ENCODE measurements at regions not wholly inside any gene's neighbourhood (a gene's known extent, or its start where the extent isn't known, plus 50 kb on each side); places are given as distances from the start of the nearest gene placed in this dataset.
"Not testable (repeated sequence)": the region's sequence is repeated elsewhere in the genome, so short reads cannot be mapped to it uniquely, and the experiment has no call there.

DNA sequence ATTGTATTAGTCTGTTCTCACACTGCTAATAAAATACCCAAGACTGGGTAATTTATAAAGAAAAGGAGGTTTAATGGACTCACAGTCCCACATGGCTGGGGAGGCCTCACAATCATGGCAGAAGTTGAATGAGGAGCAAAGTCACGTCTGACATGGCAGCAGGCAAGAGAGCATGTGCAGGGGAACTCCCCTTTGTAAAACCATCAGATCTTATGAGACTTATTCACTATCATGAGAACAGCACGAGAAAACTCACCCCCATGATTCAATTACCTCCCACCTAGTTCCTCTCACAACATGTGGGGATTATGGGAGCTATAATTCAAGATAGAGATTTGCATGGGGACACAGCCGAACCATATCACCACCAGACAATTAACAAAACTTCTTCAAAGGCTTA lies 84.4 kb upstream of the ANKRD1 start:
- not testable (repeated sequence) for DNase-seq

DNA sequence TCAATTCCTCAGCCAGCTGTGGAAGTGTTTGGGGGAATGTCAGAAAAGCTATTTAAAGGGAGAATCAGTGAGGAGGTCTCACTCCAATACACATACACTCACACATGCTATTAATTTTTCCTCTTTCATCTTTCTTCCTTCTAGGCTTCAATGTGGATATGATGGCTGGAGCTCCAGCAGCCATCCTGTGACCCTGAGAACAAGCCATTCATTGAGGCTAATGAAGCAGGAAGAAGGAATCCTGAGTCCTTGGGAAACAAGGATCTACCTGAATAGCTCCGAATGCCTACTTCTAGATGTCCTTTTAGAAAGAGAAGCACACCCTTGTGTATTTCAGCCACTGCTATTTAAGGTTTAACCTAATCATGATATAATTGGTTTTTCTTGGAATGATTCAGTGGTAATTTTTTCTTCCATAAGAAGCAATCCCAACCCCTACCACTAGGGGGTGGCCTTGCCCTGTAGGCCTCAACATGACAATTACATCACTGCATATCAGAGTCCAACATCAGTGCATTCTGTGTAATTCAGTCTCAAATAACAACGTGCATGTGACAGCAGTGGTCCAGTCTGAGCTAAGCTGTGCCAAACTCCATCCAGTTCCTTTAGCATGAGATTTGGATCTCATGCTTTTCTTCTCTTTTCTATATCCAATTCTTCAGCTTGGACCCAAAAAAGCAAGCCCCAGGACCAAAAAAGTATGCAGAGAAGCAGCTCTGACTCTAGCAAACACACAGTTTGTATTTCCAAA lies 85.3 kb upstream of the ANKRD1 start:
- DNase-seq, result peak; percentile 23 to 35 (median 30)

GRCh38 chr10:91006752-91007346 lies 86.0 kb upstream of the ANKRD1 start:
- DNase-seq, result no peak

- no peak for DNase-seq
These were observed 86.8 kb upstream of the ANKRD1 start for GRCh38 chr10:91007655-91008054.

- DNase-seq, result no peak
These were observed 88.2 kb upstream of the ANKRD1 start for GRCh38 chr10:91009121-91009520.

GRCh38 chr10:91010952-91011351 lies 90.1 kb upstream of the ANKRD1 start:
- no peak for DNase-seq

- no peak for DNase-seq
These were observed 91.6 kb upstream of the ANKRD1 start for GRCh38 chr10:91012502-91012901.

DNA sequence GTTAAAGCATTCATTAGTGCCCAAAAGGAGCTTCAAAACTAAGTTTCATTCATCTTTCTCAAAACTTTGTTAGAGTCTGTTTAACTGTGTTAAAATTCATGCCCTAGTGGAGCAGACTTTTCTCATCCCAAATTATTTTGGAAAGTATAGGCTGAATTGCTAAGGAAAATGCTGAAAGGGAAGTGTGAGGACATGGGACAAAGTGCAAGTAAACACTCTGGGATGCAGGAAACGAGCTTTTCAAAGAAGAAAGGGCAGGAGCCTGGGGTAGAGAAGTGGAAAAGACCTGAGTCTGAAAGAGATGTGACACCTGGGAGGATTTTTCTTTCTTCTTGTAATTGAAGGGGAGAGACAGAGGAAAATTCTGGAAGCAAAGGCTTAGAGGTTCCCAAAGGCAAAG lies 93.1 kb upstream of the ANKRD1 start:
- DNase-seq, result no peak

DNA sequence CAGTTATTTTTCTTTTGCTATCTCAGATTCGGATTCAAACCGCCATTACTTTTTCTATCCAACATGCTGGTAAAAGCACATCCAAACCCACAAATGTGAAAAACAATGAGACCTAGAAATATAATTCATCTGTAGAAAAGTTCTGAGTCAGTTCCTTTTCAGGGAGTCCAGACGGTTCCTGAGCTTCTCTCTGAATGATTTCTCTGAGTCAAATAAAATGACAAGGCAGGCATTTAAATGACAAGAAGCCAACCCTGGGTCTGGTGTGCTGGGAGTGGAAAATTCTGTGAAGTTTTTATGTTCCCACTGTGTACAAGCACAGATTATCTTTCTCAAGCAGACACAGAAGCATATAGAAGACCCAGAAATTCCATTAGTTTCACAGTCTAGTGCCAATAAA lies 96.3 kb upstream of the ANKRD1 start:
- no peak for DNase-seq

GRCh38 chr10:91021901-91022300 lies 101.0 kb upstream of the ANKRD1 start:
- DNase-seq, result no peak

DNA sequence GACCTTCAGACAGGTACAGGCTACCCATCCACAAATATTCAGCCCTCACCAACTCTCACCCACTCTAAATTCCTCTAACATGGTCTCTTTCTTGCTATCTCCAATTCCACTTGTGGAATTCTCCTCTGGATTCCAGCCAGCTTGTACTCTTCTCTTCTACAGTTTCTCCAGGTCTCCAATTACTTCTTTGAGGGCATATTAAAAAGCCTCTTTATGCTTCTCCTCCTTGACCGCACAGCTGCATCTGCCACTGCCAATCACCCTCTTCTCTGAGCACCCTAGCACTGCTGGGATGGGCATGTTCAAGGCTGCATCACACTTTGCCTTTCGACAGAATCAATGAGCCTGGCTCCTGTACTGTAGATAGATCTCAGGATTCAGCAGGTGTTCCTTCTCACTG lies 101.5 kb upstream of the ANKRD1 start:
- DNase-seq, result no peak

DNA sequence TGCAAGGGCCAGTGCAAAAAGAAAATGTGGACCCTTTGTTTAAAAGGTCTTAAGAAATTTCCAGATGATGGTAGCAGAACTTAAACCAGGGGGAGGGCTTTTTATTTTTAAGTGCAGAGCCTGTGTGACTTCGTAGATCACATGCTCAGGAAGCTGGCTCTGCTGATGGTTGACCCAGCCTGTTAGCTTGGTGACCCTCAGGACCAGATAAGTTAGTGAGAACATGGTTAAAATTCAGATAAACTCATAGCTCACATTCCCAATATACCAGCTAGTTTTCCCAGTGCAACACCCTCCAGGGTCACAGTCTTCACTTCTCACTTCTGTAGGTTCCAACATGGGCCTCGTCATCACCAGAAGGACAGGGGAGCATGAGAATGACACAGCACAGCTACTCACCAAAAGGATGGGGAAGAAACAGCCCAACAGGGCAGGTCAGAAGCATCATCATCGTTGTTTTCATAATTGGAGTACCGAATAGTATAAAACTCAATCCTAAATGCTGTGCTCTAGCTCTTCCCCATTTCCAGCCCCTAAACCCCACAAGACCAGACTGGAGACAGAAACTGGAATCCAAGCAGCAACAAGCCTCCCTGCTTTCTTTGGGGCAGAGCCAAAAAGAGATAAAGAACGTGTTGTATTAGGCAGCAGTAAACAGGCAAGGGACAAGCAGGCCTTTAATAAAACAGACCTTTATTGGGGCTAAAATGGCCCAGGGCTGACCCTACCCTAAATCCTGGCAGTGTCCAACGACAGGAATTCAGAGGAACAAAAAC lies 102.2 kb upstream of the ANKRD1 start:
- DNase-seq, result no peak

DNA sequence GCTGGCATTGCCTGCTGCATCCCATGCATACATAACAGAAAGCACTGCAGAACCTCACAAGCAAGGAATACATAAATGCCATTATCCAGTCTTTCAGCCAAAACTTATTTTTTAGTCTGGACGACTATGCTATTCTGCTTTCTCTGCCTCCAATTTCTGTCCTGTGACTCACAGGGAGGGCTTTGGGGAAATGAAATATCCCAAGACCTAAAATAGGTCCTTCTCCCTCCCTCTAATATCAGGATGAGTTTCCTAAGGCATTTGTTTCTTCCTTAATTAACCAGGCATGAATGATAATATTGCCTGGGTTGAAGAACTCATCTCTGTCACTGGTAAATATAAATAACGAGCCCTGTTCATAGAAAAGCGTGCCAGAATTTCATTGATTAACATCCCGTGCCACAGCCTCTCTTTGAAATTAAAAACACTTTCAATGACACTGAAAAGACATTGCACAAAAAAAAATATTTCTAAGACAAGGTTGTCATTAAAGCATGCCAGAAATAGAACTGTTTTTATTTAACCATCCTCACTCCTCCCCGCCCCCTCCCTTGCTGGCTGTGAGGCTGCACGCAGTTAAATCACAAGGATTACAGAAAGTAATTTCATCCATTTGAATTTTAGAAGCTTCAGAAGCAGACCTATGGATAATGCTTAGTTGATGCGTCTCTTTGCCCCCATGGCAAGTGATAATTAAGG lies 103.0 kb upstream of the ANKRD1 start:
- DNase-seq, result no peak

GRCh38 chr10:91024541-91024940 lies 103.7 kb upstream of the ANKRD1 start:
- no peak for DNase-seq

DNA sequence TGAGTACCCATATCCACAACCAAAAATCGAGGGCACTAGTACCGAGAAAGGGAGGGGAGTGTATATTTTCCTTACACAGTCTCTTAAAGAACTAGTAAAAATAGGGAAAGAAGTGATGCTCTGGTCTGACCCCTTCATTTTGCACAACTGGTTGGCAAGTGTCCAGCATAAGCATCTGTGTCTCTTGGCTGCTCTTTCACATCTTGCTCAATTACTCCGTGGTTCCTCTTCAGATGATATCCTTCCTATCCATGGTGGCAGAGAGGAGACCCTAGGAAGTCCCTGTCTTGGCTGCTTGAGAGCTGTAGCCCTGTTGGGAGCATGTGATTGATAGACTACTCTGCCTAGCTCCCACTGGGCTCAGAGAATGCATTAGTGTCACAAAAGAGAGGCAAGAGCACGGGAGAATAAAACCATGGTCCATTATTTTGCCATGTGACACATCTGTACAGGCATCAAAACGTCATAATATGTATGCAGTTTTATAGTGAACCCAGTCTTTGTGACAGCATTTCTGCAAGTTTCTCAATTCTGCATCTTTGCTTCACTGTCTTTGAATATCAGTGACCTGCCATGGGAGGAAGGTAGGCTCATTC lies 111.8 kb upstream of the ANKRD1 start:
- DNase-seq, result no peak

- DNase-seq, result no peak
These were observed 112.5 kb upstream of the ANKRD1 start for GRCh38 chr10:91033324-91033950.

GRCh38 chr10:91034042-91034441 lies 113.2 kb upstream of the ANKRD1 start:
- no peak for DNase-seq

- DNase-seq, result no peak
These were observed 113.7 kb upstream of the ANKRD1 start for GRCh38 chr10:91034494-91035159.

GRCh38 chr10:91035650-91036292 lies 114.9 kb upstream of the ANKRD1 start:
- DNase-seq, result no peak

DNA sequence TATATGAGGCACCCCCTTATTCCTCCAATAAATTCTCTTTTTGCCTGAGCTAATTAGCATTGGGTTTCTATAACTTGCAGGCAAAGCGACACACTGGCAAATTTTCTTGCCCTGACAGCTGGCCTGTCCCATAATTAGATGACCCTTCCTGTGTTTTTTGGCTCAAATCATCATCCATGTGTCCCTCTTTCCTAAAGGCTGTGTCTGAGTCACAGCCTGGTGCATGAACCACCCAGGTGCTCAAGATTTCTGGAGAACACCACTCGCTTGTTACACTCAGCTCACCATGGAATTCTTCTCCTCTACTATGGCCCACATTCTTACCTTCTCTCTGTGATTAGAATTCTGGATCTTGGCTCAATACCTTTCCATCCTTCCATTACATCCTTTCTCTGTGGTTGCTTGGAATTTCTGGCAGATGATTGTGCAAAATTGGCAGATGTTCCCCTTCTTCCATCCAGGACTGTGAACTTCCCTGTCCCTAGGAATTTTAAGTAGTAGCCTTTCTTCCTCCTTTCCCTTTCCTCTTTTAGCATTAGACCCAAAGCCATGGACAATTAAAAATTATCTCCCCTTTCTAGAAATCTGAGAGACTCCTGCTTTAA lies 116.0 kb upstream of the ANKRD1 start:
- DNase-seq, result no peak

DNA sequence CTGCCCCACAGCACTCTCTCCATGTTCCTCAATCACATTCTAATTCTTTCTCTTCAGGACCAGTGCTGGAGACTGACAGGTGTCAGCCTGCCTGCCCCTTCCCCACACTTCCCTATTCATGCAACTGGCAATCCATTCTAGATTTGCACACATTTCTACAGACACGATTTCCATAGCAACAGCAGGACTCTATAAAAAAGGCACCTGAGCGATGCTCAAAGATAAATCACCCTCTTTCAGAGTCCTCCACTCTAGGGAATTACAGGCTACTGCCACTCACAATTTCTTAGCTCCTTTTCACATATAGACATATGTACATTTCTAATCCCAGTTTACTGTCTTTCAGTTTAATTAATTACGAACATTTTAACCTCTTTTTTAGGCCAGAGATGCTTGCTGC lies 118.1 kb upstream of the ANKRD1 start:
- no peak for DNase-seq

All from activated CD4-positive, CD25-positive, alpha-beta regulatory T cell (primary cell).